OCI-M1 (cell line): ENCODE measurements at regions not wholly inside any gene's neighbourhood (a gene's known extent, or its start where the extent isn't known, plus 50 kb on each side); places are given as distances from the start of the nearest gene placed in this dataset.
"Not testable (repeated sequence)": the region's sequence is repeated elsewhere in the genome, so short reads cannot be mapped to it uniquely, and the experiment has no call there.

Experiments used
- DNase-seq: peaks from one replicate; lab custom pipeline; 2025; lab: John Stamatoyannopoulos, UW

- no peak for DNase-seq
Measured at GRCh38 chr14:25699981-25700380, 650.0 kb upstream of the STXBP6 start.

- no peak for DNase-seq
Measured at GRCh38 chr14:25698111-25698510, 648.2 kb upstream of the STXBP6 start.

GRCh38 chr14:25696176-25696575 lies 646.2 kb upstream of the STXBP6 start:
- no peak for DNase-seq

- DNase-seq: no peak
Measured at GRCh38 chr14:25685004-25685403, 635.1 kb upstream of the STXBP6 start.

- no peak for DNase-seq
Measured at GRCh38 chr14:25680934-25681333, 631.0 kb upstream of the STXBP6 start.

GRCh38 chr14:25680511-25680910 lies 630.6 kb upstream of the STXBP6 start:
- not testable (repeated sequence) for DNase-seq

GRCh38 chr14:25677111-25677510 lies 627.2 kb upstream of the STXBP6 start:
- DNase-seq: no peak

GRCh38 chr14:25667387-25667786 lies 617.4 kb upstream of the STXBP6 start:
- no peak for DNase-seq

GRCh38 chr14:25666877-25667276 lies 616.9 kb upstream of the STXBP6 start:
- DNase-seq: no peak

- no peak for DNase-seq
Measured at GRCh38 chr14:25658988-25659387, 609.0 kb upstream of the STXBP6 start.

GRCh38 chr14:25630447-25630846 lies 580.5 kb upstream of the STXBP6 start:
- no peak for DNase-seq

GRCh38 chr14:25628978-25629377 lies 579.0 kb upstream of the STXBP6 start:
- no peak for DNase-seq

- no peak for DNase-seq
Measured at GRCh38 chr14:25628390-25628789, 578.4 kb upstream of the STXBP6 start.

GRCh38 chr14:25626986-25627385 lies 577.0 kb upstream of the STXBP6 start:
- DNase-seq: no peak

- no peak for DNase-seq
Measured at GRCh38 chr14:25622763-25623162, 572.8 kb upstream of the STXBP6 start.

GRCh38 chr14:25620515-25620914 lies 570.6 kb upstream of the STXBP6 start:
- DNase-seq: no peak

GRCh38 chr14:25615174-25615573 lies 565.2 kb upstream of the STXBP6 start:
- no peak for DNase-seq

- DNase-seq: no peak
Measured at GRCh38 chr14:25607192-25607591, 557.2 kb upstream of the STXBP6 start.

- DNase-seq: no peak
Measured at GRCh38 chr14:25602106-25602505, 552.2 kb upstream of the STXBP6 start.

- no peak for DNase-seq
Measured at GRCh38 chr14:25588751-25589150, 538.8 kb upstream of the STXBP6 start.

GRCh38 chr14:25574628-25575325 lies 524.8 kb upstream of the STXBP6 start:
- DNase-seq: no peak

- no peak for DNase-seq
Measured at GRCh38 chr14:25570483-25570882, 520.5 kb upstream of the STXBP6 start.

- no peak for DNase-seq
Measured at GRCh38 chr14:25557466-25557865, 507.5 kb upstream of the STXBP6 start.

GRCh38 chr14:25552826-25553225 lies 502.9 kb upstream of the STXBP6 start:
- DNase-seq: no peak
